GM03348 (cell line): ENCODE measurements at regions not wholly inside any gene's neighbourhood (a gene's known extent, or its start where the extent isn't known, plus 50 kb on each side); places are given as distances from the start of the nearest gene placed in this dataset.
"Not testable (repeated sequence)": the region's sequence is repeated elsewhere in the genome, so short reads cannot be mapped to it uniquely, and the experiment has no call there.

Experiments used
- DNase-seq: peaks from one replicate; pipeline ENCODE4 v3.0.0; 2012; ENCODE audit warnings: low spot score

GRCh38 chr6:6946206-6947155 is 161.3 kb upstream of the RREB1 start:
- no peak for DNase-seq

DNA sequence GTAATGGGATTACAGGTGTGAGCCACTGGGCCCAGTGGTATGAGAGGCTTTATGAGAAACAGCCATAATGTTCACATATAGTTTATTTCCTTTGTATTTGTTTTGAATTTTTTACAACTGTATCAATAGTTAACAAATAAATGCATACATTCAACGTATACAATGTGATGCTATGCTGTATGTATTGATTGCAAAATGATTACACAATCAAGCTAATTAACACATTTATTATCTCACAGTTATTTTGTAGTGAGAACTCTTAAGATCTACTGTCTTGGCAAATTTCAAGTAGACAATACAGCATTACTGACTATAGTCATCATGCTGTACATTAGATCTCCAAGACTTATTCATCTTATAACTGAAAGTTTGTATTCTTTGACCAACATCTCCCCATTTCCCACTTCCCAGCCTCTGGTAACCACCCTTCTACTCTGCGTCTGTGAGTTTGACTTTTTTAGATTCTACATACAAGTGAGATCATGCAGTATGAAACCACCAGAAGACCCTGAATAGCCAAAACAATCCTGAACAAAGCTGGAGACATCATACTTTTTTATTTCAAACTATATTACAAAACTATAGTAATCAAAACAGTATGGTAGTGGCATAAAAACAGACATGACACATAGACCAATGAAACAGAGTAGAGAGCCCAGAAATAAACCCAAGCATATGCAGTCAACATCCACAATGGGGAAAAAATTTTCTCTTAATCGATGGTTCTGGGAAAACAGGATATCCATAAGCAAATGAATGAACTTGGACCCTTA is 157.2 kb upstream of the RREB1 start:
- no peak for DNase-seq

- DNase-seq = no peak
Measured at GRCh38 chr6:6951355-6951754, 156.4 kb upstream of the RREB1 start.

- no peak for DNase-seq
Measured at GRCh38 chr6:6952484-6952883, 155.3 kb upstream of the RREB1 start.

DNA sequence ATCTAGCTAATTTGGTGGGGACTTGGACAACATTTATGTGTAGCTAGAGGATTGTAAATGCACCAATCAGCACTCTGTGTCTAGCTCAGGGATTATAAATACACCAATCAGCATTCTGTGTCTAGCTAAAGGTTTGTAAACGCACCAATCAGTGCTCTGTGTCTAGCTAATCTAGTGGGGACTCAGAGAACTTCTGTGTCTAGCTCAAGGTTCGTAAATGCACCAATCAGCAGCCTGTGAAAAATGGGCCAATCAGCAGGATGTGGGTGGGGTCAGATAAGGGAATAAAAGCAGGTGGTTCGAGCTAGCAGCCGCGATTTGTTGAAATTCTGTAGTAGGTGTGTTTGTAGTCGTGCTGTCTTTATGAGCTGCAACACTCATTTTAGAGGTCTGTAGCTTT is 154.8 kb upstream of the RREB1 start:
- DNase-seq = not testable (repeated sequence)

DNA sequence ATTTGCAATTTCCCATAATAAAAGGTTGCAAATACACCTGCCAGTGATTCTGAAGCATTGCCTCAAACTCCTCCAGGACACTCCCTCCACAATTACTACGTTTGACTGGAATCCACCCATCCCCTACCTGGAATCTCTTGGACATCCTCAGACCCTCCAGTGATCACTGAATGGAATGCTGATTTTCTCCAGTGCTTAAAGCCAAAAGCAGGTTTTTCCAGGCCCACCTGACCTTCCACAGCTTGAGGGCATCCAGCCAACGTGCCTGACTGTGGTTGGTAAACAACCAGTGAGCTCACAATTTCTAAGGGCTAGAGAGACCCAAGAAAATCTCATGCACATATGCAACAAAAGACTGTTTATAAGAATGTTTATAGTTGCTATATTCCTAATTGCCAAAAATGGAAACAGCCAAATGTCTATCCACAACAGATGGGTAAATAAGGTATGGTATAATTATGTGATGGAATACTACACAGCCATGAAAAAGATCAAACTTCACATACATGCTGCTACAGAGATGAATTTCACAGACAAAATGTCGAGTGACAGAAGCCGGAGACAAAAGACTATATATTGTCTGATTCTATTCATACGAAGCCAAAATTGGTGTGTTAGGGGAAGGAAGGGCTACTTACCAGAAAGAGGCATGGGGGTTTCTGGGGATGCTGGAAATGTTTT is 147.1 kb upstream of the RREB1 start:
- no peak for DNase-seq

DNA sequence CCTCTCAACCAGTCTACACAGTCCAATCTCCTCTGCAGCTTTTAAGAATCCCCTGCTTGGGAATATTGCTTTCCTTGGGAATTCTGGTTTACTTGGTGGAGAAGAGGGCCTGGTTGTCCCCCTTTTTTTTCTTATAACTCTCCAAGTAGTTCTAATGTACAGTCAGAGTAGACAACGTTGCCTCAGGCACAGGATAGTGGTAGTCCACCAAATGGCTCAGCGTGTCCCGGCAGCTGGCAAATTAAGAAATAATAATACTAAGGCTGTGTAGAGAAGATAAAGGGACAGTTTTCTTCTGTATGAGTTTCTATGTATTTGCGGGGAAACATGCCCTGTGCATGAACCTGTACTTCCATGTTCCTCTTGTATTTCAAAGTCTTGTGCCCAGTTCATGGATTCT is 145.7 kb upstream of the RREB1 start:
- no peak for DNase-seq

DNA sequence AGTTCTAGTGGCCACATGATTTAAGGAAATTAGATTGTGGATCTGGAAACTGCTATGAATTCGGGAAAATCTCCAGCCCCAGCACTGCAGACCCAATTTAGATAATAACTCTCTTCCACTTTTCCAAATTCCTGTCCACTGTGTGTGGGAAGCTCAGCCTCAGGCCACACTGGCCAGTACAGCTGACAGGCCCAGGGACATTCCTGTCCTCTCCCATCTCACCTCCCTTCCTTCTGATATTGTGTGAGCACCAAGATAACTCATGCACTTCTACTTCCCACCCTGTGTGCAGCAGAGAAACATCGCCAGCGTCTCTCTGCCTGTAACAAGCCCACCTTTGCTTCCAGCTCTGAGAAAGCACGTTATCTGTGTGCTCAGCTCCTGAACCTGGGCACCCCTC is 145.1 kb upstream of the RREB1 start:
- DNase-seq = no peak

DNA sequence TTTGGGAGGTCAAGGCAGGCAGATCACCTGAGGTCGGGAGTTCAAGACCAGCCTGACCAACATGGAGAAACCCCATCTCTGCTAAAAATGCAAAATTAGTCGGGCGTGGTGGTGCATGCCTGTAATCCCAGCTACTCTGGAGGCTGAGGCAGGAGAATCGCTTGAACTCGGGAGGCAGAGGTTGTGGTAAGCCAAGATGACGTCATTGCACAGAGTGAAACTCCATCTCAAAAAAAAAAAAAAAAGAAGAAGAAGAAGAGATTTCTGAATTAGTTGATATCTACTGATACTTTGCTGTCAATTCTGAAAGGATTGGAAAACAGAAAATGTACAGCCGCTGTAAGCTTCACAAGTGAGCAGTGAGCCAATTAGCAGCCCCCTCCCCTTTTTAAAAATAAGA is 144.4 kb upstream of the RREB1 start:
- DNase-seq = not testable (repeated sequence)

DNA sequence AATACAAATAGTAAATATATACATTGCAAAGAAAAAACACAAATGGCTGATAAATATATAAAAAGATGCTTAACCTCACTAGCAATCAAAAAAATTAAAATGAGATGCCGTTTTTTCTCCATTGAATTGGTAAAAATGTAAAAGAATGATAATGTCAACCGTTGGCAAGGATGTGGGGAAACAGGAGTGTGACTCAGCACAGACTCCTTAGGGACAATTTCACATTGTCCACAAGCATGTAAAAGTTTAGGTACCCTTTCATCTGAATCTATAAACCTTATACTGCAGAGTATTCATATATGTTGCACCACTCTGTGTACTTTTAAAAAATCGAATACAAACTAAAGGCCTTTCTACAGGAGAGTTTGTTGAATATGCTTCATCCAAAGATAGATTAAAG is 143.1 kb upstream of the RREB1 start:
- no peak for DNase-seq

DNA sequence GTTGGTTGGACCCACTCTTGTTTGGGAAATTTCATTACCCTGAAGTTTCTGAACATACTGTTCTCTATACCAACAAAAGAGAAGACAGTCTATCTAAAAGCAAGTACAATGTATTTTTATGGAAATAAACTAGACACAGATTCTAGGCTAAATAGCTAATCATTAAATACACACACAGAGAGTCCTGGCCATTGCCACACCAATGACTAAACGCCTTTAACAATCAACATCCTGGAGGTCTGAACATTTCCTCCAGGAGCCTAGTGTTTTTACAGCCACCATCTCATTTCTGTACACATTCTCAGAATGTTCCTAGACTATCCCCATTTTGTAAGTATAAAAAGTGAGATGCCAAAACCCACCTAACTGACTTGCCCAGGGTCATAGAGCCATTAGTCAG is 141.6 kb upstream of the RREB1 start:
- DNase-seq = no peak

- no peak for DNase-seq
Measured at GRCh38 chr6:6966569-6966968, 141.2 kb upstream of the RREB1 start.

DNA sequence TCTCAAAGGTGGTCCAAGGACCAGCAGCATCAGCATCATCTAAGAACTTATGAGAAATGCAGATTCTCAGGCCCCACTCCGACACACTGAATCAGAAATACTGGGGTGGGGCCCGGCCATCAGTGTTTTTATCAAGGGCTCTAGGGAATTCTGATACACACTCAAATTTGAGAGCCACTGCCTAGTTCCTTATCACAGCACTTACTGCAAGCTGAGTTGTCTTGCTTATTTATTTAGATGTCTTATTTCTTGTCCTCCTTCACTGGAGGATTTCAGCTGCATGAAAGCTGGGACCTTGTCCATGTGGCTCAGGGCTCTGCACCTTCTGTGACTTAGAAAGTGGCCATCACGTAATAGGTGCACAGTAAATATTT is 139.4 kb upstream of the RREB1 start:
- DNase-seq = no peak

GRCh38 chr6:6968731-6969552 is 138.8 kb upstream of the RREB1 start:
- no peak for DNase-seq

DNA sequence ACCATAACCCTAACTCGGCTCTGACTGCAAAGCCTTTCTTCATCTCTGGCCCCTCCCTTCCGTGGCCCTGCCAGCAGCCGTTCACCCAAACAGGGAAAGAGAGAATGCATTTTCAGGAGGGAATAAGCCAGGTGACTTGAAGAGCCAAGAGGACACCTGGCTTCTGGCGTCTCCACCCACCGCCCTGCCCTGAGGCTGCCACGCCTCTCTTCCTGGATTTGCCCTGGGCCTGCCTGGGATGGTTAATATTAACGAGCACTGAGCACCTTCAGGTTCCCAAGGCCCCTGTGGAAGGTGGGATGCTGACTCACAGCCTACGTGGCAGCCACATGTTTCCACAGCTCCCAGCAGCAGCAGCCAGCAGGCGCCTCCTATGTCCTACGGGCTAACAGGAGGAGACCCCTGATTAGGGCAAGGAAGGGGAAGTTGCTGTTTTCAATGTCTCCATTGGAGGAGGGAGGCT is 138.0 kb upstream of the RREB1 start:
- DNase-seq = no peak

- DNase-seq = no peak
Measured at GRCh38 chr6:6970851-6971250, 136.9 kb upstream of the RREB1 start.

- no peak for DNase-seq
Measured at GRCh38 chr6:6971369-6971768, 136.4 kb upstream of the RREB1 start.

DNA sequence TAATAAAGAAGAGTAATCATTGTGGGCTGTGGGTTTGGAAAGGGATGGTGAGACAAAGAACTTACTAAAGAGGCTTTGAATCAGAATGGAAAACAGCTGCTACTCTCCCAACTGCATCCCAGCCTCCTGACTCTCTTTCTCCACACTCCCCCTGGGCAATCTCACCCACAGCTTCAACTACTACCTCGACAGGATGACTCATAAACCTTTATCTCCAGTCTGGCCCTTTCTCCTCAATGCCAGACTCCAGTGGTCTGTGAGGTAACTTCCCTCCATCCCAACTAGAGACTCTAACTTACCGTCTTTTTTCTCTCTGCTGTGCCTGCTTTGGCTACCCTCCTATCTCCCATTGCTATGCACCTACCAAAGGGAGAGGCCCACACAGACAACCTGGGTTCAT is 135.3 kb upstream of the RREB1 start:
- DNase-seq = peak; percentile 16

DNA sequence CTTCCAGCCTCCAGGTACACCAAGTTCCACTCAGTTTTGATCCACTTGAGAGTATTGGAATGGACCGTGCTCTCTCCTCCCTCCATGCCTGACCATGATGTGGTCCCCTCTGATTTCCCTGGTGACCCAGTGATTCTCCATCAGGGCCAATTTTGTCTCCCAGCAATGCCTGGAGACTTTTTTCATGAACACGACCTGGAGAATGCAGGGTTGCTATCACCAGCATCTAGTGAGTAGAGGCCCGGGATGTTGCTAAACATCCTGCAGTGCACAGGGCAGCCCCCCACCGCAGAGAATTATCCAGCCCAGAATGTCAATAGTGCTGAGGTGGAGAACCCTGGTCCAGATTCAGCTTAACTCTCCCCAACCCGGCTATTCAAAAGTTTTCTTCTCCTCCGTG is 134.0 kb upstream of the RREB1 start:
- DNase-seq = no peak

DNA sequence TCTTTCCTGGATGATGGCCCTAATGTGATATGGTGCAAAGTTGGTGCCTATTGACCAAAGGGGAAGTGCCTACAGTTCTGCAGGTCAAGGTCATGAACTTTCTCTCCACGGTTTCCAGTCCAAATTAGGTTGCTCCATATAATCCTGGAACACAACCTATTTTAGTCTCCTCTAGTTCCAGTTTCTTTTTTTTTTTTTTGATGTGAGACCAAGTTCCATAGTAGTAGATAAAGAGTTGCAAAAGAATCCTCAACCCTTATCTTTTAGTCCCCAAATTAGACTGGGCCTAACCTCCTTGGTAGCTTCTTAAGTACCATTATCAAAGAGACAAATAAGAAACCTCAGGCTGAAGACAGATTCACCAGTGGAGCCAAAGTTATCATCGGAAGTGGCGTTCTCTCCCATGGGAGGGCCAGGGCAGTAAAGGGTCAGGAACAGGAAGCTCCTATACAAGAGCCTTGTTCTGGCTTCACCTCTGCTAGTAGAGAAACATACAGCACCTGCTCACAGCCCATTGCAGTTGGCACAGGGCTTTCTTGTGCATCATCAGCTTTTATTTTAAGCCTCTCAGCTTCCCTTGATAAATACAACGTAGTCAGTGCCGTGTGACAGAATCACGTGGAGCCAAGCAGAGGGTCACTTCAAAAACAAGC is 132.2 kb upstream of the RREB1 start:
- DNase-seq = no peak

- no peak for DNase-seq
Measured at GRCh38 chr6:6976193-6976592, 131.6 kb upstream of the RREB1 start.
